HG02885 (cell line): ENCODE measurements at regions not wholly inside any gene's neighbourhood (a gene's known extent, or its start where the extent isn't known, plus 50 kb on each side); places are given as distances from the start of the nearest gene placed in this dataset.
"Not testable (repeated sequence)": the region's sequence is repeated elsewhere in the genome, so short reads cannot be mapped to it uniquely, and the experiment has no call there.

ENCODE experiments used
- ATAC-seq: cut with Tn5 transposase; IDR thresholded peaks from one replicate; pipeline ENCODE4 v1.9.1; 2021; ENCODE audit warnings: mild to moderate bottlenecking; ENCODE audit not compliant: unreplicated experiment, poor library complexity

- no peak for ATAC-seq
These were observed 85.5 kb upstream of the RPS6KA2 start for GRCh38 chr6:166712286-166713228.

GRCh38 chr6:166710084-166710483, 83.0 kb upstream of the RPS6KA2 start:
- no peak for ATAC-seq

GRCh38 chr6:166708460-166708859, 81.4 kb upstream of the RPS6KA2 start:
- no peak for ATAC-seq

GRCh38 chr6:166707045-166707444, 80.0 kb upstream of the RPS6KA2 start:
- ATAC-seq, result peak; percentile 84

DNA sequence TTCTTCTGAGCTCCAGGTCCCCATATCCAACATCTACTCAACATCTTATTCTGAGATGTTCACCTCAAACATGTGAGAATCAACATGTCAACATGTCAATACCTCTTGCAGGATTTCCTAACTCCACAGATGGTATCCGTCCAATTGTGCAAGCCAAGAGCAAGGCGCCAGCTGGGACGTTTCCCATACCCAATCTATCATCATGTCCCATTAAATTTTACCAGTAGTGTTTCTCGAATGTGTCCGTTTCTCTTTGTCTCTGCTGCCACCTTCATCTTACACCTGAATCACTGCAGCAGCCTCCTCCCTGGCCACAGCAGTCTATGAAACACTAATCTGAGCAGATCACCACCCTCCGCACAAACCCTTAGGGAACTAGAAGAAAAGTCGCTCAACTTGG, 78.0 kb upstream of the RPS6KA2 start:
- ATAC-seq, result no peak

- ATAC-seq, result no peak
These were observed 77.1 kb upstream of the RPS6KA2 start for GRCh38 chr6:166704171-166704570.

GRCh38 chr6:166703149-166703710, 76.2 kb upstream of the RPS6KA2 start:
- no peak for ATAC-seq

GRCh38 chr6:166701424-166701823, 74.4 kb upstream of the RPS6KA2 start:
- not testable (repeated sequence) for ATAC-seq

DNA sequence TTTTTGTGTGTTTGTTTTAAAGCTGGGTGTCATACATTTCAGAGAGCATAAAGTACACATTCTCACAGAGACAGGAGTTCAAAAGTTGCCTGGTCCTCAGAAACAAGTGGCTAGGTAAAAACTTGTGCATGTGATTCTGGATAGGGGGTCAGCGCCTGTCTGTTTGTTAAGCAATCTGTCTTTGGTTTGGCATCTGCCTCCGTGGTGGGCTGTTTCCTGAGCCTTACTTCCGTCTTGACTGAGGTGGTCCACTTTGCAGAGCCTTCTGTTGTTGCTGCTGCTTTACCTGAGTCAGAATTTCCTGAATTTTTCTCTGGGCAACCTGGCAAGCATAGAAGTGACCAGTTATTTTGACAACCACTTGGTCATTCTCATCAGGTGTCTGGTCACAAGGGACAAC, 73.8 kb upstream of the RPS6KA2 start:
- ATAC-seq, result not testable (repeated sequence)

- ATAC-seq, result peak; percentile 72
These were observed 70.1 kb upstream of the RPS6KA2 start for GRCh38 chr6:166697113-166697512.

- ATAC-seq, result no peak
These were observed 66.8 kb upstream of the RPS6KA2 start for GRCh38 chr6:166693880-166694279.

DNA sequence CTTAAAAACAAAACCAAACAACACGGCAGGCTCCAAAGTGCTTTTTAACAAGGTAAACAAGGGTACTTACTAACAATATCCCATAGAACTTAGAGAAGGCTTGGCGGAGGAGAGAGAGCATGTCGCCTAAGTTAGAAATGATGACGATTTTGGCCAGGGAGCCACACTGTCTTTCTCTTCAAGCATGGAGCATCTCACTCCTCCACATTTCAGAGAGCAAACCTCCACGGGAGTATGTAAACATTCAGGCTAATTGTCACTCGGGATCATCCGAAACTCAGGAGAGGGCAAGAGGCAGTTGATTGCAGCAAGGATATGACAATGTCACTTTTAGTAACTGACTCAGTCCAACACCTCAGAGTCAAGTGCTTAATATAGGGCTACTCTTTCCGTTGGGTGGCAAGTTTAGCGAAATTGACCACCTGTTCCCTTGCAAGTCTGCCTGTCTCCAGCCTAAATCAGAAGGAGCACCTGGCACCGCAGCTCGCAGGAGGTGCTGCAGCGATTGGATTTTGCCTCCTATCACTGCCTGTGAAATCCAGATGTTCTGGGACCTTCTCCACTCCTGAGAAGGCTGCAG, 65.8 kb upstream of the RPS6KA2 start:
- ATAC-seq, result no peak

DNA sequence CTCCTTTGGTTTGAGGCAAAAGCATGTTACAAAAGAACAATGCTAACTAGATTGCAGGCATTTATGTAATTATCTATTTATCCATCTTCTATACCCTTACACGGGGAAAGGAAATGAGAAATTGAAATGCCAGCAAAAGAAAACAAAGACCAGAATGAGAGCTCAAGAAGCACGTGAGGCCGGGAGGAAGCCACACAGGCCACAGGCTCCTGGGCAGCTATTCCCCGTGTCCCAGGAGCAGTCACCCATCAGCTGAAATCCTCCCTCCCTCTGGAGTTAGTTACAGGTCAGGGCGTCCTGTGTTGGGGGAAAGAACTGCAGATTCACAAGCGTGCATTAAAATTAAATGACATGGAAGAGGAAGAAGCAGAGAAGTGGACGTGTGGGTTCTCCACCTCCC, 64.7 kb upstream of the RPS6KA2 start:
- no peak for ATAC-seq

DNA sequence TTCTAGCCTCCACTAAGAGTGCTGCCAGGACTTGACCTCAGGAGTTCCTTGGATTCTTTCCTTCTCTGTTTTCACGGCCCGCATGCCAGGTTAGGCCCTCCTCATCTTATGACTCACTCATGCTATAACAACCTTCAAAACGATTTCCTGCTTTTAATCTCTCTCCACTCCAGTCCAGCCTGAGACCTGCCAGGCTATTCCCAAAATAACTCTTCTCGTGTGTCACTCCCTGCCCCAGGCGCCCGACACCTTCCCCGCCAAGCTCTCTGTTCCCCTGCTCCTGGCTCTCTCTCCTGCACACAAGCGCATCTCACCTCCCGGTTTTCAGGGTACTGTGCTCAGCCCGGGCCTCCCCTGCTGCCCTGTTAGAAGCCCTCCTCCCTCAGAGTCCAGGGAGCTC, 64.1 kb upstream of the RPS6KA2 start:
- ATAC-seq, result no peak

DNA sequence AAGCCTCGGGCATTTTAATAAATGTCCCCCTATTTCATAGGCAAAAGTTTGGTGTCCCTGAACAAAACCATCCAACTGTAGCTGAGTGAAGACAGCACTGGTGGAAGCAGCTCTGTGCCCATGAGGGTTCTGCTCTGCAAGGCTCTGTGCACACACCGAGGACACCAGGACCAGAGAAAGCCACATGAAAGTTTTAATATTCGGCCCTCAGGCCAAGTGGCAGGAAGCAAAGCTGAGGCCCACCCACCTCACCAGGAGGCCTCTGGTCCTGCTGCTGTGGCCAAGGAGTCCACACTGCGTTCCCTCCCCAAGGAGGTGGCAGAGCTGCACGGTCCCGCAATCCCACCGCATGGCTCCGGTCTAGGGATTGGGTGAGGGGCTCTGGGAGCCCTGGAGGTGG, 62.6 kb upstream of the RPS6KA2 start:
- ATAC-seq, result no peak

DNA sequence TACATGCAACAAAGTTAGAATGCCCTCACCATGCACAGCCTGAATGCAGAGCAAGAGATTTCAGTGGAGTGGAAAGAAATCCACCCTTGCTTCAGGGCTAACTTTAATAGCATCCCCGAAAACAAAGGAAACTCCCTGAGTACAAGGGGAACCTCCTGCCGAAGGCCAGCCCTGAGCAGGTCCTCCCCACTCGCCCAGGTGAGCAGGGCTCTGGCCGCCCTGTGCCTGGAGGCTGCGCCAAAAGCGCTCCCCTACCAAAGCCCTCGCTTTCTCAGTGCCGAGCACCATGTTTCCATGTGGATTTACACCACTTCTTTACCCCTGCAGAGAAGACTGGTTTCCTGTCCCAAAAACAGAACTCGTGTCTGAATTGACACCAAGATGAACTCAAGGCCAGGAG, 61.9 kb upstream of the RPS6KA2 start:
- ATAC-seq, result no peak

- no peak for ATAC-seq
These were observed 60.8 kb upstream of the RPS6KA2 start for GRCh38 chr6:166687879-166688205.

DNA sequence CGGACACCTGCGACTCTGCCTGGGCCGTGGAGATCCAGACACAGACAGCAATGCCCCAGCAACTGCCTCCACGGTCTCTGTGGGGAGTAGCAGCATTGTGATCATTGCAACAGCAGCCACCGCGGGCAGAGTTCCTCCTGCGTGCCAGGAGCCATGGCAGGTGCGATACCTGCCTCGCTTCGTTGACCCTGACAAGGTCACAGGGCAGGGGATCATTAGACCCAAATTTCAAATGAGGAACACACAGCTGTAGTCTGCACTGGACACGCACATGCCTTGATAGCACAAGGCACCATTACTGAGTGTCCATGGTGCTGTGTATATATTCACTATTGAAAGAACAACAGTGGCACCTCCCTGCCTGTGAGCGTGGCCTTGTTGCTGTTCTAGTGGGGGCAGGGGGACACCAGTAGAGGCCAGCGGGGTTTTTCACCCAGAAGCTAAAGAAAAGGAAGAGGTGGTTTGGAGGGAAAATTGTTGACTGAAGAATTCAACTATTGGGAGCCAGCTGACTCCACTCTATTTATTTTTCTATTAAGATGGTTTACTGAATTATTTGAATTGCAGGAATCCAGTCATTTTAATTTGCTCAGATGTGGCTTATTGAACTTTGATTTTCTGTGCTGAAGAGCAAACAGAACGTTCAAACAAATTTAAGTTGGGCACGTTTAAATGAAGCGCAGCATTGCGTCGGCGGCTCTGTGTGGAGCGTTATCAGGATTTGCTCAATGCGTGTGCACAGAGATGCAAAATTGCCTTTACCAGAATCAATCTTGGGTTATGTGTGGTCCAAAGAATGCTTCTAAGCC, 60.2 kb upstream of the RPS6KA2 start:
- no peak for ATAC-seq

DNA sequence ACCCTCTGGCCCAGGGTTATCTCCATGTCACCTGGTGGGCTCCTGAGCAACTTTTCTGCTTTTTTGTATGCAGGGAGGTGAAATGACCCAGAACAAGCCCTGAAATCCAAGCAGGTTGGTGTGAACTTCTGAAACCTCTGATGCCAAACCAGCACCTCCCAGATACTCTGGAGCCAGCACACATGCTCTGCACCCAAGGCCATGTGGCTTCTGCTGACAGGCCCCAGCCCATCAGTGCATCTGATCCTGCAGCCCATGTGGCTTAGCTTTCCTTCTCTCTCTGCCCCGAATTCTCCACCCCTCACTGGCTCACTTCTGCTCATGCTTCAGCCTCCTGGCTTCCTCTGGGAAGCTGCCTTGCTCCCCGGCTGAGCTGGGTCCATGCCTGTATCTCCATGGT, 59.3 kb upstream of the RPS6KA2 start:
- no peak for ATAC-seq

GRCh38 chr6:166684866-166685265, 57.8 kb upstream of the RPS6KA2 start:
- ATAC-seq, result no peak

GRCh38 chr6:166684170-166684569, 57.1 kb upstream of the RPS6KA2 start:
- ATAC-seq, result no peak
